ENCODE measurements at regions not wholly inside any gene's neighbourhood (a gene's known extent, or its start where the extent isn't known, plus 50 kb on each side); places are given as distances from the start of the nearest gene placed in this dataset.

DNA sequence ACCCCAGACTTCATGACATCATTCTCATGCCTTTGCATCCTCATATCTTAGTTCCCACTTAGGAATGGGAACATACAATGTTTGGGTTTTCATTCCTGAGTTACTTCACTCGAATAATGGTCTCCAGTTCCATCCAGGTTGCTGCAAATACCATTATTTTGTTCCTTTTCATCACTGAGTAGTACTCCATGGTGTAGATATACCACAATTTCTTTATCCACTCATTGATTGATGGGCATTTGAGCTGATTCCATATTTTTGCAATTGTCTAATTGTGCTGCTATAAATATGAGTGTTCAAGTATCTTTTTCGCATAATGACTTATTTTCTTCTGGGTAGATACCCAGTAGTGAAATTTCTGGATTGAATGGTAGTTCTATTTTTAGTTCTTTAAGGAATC lies 1026.8 kb downstream of the STPG2 start:
- 77 to 78% methylated on average over 2 of the region's 2 CpGs for WGBS, 2 donors
- H3K9me3 ChIP-seq = no peaks in the 10 kb centered on the region
- no peaks in the 10 kb centered on the region for H3K27me3 ChIP-seq
- no peaks in the 10 kb centered on the region for H3K4me1 ChIP-seq
- intact Hi-C loops (cut with DNase I) = no loop called here
- H3K4me3 ChIP-seq (replicated peaks in 1 of 3) = no peak overlapping the region
- no peak for DNase-seq
- no peak overlapping the region for H3K27ac ChIP-seq
- TF ChIP-seq, protein P1, sequence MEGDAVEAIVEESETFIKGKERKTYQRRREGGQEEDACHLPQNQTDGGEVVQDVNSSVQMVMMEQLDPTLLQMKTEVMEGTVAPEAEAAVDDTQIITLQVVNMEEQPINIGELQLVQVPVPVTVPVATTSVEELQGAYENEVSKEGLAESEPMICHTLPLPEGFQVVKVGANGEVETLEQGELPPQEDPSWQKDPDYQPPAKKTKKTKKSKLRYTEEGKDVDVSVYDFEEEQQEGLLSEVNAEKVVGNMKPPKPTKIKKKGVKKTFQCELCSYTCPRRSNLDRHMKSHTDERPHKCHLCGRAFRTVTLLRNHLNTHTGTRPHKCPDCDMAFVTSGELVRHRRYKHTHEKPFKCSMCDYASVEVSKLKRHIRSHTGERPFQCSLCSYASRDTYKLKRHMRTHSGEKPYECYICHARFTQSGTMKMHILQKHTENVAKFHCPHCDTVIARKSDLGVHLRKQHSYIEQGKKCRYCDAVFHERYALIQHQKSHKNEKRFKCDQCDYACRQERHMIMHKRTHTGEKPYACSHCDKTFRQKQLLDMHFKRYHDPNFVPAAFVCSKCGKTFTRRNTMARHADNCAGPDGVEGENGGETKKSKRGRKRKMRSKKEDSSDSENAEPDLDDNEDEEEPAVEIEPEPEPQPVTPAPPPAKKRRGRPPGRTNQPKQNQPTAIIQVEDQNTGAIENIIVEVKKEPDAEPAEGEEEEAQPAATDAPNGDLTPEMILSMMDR (IDR thresholded peaks at IDR 0.05) = no peak
- no peak for TF ChIP-seq POLR2A (IDR thresholded peaks at IDR 0.05)
- no peaks in the 10 kb centered on the region for H3K36me3 ChIP-seq

DNA sequence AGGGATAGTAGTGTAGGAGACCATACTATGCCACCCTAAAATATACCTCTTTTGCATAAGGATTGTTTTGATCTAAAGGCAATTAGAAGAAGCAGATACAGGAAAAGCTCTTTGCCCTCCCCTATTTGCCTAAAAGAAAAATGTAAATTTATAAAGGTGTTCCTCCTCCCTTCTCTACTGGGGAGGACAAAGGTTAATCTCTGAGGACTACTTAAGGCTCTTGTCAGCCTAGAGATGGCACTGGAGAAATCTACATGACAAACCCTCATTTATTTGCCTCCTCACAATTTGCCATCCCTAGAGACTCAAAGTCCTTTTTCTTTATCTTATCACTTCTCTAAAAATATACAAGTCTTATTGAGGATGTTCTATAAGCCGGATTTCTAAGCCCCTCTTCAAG lies 1021.8 kb downstream of the STPG2 start:
- no peak for DNase-seq
- H3K36me3 ChIP-seq = no peaks in the 10 kb centered on the region
- H3K4me1 ChIP-seq = peaks cover 5 to 6% of the 10 kb centered on the region in 2 donors
- WGBS, 2 donors = 78 to 84% methylated on average over 1 of the region's 1 CpG
- TF ChIP-seq POLR2A (IDR thresholded peaks at IDR 0.05) = no peak
- TF ChIP-seq, protein P1 (IDR thresholded peaks at IDR 0.05) = no peak
- intact Hi-C loops (cut with DNase I) = no loop called here
- no peak overlapping the region for H3K27ac ChIP-seq
- H3K4me3 ChIP-seq (replicated peaks in 1 of 3) = no peak overlapping the region
- H3K9me3 ChIP-seq = no peaks in the 10 kb centered on the region
- H3K27me3 ChIP-seq = no peaks in the 10 kb centered on the region

DNA sequence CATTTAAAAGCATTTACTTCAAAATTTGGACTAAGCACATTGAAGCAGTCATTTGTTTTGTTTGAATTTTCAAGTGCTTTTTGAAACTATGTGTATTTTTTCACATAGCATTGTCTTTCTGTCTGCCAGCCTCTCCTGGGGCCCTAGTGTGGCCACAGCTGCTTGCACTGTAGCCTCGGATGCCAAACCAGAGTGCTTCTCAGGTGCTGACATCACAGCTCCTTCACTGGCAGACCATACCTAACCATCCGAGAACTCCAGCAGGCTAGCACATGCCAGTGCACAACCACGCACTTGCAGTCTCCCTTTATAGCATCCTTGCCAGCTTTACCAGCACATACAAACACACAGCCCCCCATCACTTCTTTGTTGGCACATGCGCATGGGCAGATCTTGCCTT lies 1019.7 kb downstream of the STPG2 start:
- WGBS, 2 donors = 38 to 54% methylated on average over 4 of the region's 4 CpGs
- peak; percentile 95 for DNase-seq
- Histone ChIP-seq H3K27ac (peak overlapping the region in 1 of 3 donors; percentile 6), H3K9me3 (no peaks in the 10 kb centered on the region), H3K4me3 (replicated peaks in 1 of 3) (no peak overlapping the region), H3K36me3 (no peaks in the 10 kb centered on the region), H3K4me1 (peaks cover 5 to 6% of the 10 kb centered on the region in 2 donors), H3K27me3 (no peaks in the 10 kb centered on the region)
- TF ChIP-seq POLR2A (IDR thresholded peaks at IDR 0.05) = no peak
- TF ChIP-seq, protein P1 (IDR thresholded peaks at IDR 0.05) = peak in 1 of 6 experiments; percentile 20
- intact Hi-C loops (cut with DNase I) = no loop called here

DNA sequence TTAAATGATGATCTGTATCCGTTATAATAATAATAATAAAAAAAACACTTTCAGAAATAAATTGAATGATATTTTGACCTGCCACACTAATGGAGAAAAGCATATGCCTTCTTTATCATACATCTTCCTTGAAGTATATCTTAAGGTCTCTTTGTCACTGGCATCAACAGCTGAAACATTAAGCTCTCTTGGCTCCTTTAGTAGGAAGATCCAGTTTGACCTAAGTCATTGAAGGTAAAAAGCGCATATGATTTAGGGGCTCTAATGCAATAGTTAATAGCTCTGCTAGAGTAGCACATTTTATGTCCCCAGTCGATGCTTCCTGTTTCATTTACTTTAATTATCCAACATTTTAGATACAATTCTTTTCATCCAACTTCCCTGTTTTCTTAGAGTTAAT lies 1010.8 kb downstream of the STPG2 start:
- Histone ChIP-seq H3K4me3 (replicated peaks in 1 of 3) (no peak overlapping the region), H3K27ac (no peak overlapping the region), H3K9me3 (no peaks in the 10 kb centered on the region), H3K36me3 (no peaks in the 10 kb centered on the region), H3K4me1 (no peaks in the 10 kb centered on the region), H3K27me3 (no peaks in the 10 kb centered on the region)
- TF ChIP-seq POLR2A (IDR thresholded peaks at IDR 0.05) = no peak
- TF ChIP-seq, protein P1 (IDR thresholded peaks at IDR 0.05) = no peak
- intact Hi-C loops (cut with DNase I) = no loop called here
- no peak for DNase-seq
- WGBS, 2 donors = 79 to 80% methylated on average over 3 of the region's 3 CpGs

DNA sequence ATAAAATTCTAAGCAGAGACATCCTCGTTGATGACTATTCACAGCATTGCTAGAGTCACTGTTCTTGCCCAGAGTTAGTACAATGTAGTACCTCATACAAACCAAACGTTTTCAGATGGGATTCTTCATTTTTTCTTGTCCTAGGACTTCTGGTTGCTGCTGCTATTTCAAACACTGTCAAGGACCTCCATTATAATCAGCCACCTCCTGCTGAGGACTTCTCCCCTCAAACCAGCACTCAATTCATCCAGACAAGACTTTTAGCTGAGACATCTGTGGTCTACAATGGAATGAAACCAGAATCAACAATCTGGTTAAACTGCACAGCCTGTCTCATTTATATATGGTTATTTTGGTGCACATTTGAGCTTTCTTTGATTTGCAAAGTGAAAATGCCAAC lies 1008.8 kb downstream of the STPG2 start:
- WGBS, 2 donors = 45 to 49% methylated on average over 2 of the region's 2 CpGs
- Histone ChIP-seq H3K4me3 (replicated peaks in 1 of 3) (no peak overlapping the region), H3K27me3 (no peaks in the 10 kb centered on the region), H3K4me1 (no peaks in the 10 kb centered on the region), H3K27ac (no peak overlapping the region), H3K36me3 (no peaks in the 10 kb centered on the region), H3K9me3 (no peaks in the 10 kb centered on the region)
- DNase-seq = no peak
- TF ChIP-seq POLR2A (IDR thresholded peaks at IDR 0.05) = no peak
- TF ChIP-seq, protein P1 (IDR thresholded peaks at IDR 0.05) = no peak
- intact Hi-C loops (cut with DNase I) = no loop called here
